ENCODE measurements at regions not wholly inside any gene's neighbourhood (a gene's known extent, or its start where the extent isn't known, plus 50 kb on each side); places are given as distances from the start of the nearest gene placed in this dataset.

GRCh38 chr3:66792086-66792485 lies 206.0 kb upstream of the KBTBD8 start:
- no peak for DNase-seq (ENCODE audit: low read depth)
- no peak overlapping the region for H3K4me3 ChIP-seq (ENCODE audit: low read depth, low read length)
- no peak for TF ChIP-seq CTCF (conservative IDR thresholded peaks at IDR 0.05; ENCODE audit: low read depth, low read length)

DNA sequence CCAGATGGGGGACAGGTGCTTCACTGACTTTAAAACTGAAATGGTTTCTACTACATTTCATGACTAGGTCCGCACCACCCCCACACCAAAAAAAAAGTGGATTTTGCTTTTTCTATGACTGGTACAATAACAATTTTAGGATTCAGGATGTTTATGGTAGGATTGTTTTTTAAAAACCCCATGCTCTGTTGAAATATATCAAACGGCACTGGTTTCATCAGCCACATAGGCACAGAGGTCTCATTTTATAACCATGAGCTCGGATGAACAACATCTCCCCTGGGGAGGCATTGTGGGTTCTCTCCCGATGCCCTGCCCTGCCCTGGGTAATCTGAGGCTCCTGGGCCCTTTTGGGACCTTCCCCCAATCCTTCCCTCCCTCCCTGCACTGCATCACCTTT lies 202.7 kb upstream of the KBTBD8 start:
- DNase-seq (ENCODE audit: low read depth), result no peak
- no peak overlapping the region for H3K4me3 ChIP-seq (ENCODE audit: low read depth, low read length)
- TF ChIP-seq CTCF (conservative IDR thresholded peaks at IDR 0.05; ENCODE audit: low read depth, low read length), result no peak

DNA sequence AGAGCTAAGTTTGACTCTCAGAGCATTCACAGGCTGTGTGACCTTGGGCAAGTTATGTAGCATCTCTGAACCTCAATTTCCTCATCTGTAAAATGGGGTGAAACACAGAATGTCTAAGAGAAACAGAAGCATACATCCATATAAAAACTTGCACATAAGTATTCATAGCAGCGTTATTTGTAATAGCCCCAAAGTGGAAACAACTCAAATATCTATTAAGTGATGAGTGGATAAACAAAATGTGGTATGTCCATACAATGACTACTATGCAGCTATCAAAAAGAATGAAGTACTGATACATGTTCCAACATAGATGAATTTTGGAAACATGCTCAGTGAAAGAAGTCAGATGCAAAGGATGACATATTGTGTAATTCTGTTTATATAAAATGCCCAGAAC lies 201.8 kb upstream of the KBTBD8 start:
- H3K4me3 ChIP-seq (ENCODE audit: low read depth, low read length), result no peak overlapping the region
- TF ChIP-seq CTCF (conservative IDR thresholded peaks at IDR 0.05; ENCODE audit: low read depth, low read length), result no peak
- DNase-seq (ENCODE audit: low read depth), result no peak

DNA sequence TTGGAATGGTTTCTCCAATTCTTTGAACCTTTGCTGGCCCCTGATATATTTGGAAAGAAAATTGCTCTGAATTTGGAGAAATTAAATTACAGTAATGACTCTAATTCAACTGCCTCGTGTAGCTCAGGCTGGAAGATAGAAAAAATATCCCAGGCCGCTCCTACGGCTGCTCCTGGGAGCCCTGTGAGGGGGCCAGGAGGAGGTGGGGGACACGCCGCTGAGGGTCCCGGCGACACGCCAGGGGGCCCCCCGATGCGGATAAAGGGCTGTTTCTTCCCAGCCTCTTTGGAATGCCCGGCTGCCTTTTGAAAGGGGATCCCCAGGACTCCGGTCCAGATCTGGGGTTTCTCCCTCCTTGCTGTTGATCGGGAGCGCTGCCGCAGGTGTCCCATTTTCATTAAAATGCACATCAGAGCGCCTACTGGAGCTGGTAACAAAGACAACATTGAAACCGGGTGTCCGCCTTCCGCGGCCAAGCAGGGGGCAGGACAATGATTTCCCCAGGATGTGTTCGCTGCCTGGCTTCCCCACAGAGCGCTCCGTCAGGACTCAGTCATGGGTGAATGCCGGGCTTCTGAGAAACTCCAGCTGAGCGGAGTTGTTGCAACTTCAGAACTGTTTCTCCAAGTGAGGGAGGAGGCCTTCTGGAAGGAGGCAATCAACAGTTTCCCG lies 200.1 kb upstream of the KBTBD8 start:
- no peak for TF ChIP-seq CTCF (conservative IDR thresholded peaks at IDR 0.05; ENCODE audit: low read depth, low read length)
- DNase-seq (ENCODE audit: low read depth), result peak; percentile 51
- H3K4me3 ChIP-seq (ENCODE audit: low read depth, low read length), result peak overlapping the region; percentile 47

- TF ChIP-seq CTCF (conservative IDR thresholded peaks at IDR 0.05; ENCODE audit: low read depth, low read length), result no peak
- H3K4me3 ChIP-seq (ENCODE audit: low read depth, low read length), result no peak overlapping the region
- DNase-seq (ENCODE audit: low read depth), result no peak
Observed at GRCh38 chr3:66800941-66801545, 197.1 kb upstream of the KBTBD8 start.

- TF ChIP-seq CTCF (conservative IDR thresholded peaks at IDR 0.05; ENCODE audit: low read depth, low read length), result peak; percentile 43
- no peak overlapping the region for H3K4me3 ChIP-seq (ENCODE audit: low read depth, low read length)
- no peak for DNase-seq (ENCODE audit: low read depth)
Observed at GRCh38 chr3:66803206-66803605, 194.9 kb upstream of the KBTBD8 start.

Data from epithelial cell of proximal tubule (primary cell).